ENCODE measurements at regions not wholly inside any gene's neighbourhood (a gene's known extent, or its start where the extent isn't known, plus 50 kb on each side); places are given as distances from the start of the nearest gene placed in this dataset.

GRCh38 chr16:86042996-86043725 lies 144.2 kb downstream of the IRF8 start:
- no peak for DNase-seq

- no peak for DNase-seq
Measured at GRCh38 chr16:86044241-86044671, 145.3 kb downstream of the IRF8 start.

GRCh38 chr16:86044881-86045590 lies 146.1 kb downstream of the IRF8 start:
- peak; percentile 42 for DNase-seq

DNA sequence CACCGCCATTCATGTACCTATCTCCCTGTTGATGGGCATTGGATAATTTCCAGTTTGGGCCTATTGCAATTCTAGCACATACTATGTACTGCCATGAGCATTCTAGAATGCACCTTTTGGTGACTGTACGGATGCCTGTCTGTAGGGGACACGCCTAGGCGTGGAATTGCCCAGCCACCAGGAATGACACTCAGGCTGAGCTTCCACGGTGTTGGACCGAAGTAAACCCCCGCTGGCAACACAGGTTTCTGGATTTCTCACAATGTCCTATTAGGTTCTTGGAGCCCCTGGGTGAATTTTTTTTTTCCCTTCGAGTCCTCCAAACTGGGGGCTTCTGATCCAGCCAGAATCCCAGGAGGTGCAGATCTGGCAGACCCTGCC lies 146.6 kb downstream of the IRF8 start:
- DNase-seq: no peak

DNA sequence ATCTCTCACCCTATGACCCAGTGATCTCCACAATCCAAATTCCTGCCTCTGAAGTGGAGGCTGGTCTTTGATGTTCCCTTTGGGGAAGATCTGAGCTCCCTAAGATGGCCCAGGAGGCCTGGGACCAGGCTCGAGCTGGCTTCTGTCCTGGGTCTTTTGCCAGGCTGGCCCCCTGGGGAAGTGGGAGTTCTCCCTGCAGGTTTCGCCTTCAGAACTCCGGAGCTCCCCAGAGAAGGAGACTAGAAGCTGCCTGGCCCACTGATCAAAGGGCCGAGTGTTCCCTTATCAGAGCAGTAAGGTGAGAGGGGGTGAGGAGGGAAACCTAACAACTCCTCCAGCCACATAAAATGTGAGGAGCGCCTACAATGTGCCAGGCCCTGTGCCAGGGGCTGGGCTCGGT lies 147.1 kb downstream of the IRF8 start:
- DNase-seq: no peak

DNA sequence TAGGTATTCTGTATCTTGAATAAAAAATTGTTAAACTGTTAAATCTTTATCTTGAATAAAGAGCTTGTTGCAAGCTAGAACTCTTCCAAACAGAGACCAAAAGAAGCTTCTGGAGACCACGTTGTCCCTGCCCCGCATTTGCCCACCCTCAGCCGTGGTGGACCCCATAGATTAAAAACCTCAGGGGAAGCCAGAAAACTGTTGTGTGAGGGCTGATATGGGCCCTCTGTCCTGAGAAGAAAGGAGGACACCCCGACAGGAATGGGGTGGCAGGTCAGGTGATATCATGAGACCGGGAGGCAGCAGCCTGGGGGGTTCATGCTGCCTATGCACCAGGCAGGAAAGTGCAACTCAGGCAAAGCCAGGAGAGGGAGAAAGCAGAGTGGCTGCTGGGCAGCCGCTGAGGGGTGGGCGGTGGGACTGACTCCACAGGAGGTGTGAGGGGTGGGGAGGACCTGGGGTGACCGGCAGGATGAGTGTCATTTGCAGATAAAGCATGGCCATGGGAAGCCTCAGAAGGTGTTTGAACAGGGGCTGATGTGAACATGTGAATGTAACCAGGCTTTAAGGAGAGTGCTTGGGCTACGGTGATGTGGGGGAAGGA lies 147.8 kb downstream of the IRF8 start:
- DNase-seq: no peak

GRCh38 chr16:86048221-86048620 lies 149.3 kb downstream of the IRF8 start:
- DNase-seq: no peak

- no peak for DNase-seq
Measured at GRCh38 chr16:86048882-86049585, 150.1 kb downstream of the IRF8 start.

DNA sequence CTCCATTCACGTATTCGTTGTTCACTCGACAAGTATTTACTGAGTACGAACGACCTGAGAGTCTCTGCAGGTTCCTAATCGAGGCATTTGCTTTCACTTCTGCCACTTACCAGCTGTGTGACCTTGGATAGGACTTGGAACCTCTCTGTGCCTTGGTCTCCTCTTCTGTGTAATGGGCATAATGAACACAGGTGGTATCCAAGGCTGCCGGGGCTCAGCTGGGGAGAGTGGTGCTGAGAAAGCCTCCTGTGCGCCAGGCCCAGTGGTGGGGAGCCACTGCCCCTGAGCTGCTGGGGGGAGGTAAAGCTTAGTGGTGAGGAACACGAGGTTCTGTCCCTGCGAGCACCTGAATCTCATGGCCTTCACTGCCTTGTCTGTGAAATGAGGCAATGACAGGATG lies 150.7 kb downstream of the IRF8 start:
- DNase-seq: no peak

GRCh38 chr16:86050111-86050510 lies 151.1 kb downstream of the IRF8 start:
- no peak for DNase-seq

- no peak for DNase-seq
Measured at GRCh38 chr16:86050591-86051367, 151.8 kb downstream of the IRF8 start.

DNA sequence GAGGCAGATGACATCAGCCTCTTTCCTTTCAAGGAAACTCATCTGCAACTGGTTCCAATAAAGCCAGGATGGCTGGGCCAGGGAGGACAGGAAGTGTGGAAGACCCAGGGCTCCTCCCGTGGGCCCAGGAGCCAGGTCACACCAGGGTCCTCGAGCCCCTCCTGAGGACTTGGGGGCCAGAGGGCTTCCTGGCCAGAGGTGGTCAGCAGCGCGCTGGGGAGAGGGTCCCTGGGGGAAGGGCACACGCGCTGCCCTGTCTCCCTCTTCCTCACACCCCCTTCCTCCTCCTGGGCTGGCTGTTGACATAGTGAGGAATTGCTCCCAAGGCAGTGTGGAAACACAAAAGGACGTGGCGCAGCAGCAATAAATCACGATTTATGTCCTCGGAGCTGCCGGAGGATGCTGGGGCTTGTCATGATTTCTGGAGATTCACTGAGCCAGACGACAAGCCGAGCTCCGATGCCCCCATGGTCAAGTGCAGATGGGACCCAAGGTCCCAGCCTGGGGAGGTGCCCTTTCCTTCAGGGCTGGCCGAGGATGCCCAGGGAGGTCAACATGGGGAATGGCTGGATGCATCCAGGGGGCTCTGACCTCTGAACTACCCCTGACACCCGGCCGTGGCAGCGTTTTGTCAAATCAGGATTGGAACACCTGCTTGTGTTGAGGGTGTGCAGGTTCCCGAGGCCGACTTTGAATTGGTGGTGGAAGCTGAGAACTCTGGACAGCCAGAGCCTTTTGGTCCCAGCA lies 152.6 kb downstream of the IRF8 start:
- no peak for DNase-seq

DNA sequence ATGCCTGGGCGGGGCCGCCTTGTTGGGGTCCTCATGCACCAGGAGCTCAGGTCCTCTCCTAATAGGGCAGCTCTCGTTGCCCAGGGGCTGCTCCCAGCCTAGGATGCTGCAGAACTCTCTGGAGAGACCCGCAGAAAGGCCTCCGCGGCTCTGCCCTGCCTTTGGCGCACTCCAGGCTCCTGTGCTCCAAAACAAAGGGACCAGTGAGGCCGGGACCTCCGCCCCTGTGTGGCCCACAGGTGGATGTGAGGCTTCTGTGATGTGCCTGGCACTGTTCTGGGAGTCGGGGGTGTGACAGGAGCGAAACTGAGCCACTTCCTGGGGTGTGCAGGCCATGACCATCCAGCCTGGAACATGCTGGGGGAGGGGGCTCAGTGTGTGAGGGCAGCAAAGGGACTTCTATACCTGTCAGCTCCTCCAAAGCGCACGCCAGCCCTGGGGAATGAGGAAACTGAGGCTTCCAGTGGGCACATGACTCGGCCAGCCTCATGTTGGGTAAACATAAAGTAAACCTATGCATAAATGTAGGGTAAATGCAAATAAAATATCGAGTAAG lies 153.2 kb downstream of the IRF8 start:
- no peak for DNase-seq

GRCh38 chr16:86052926-86053325 lies 154.0 kb downstream of the IRF8 start:
- no peak for DNase-seq

GRCh38 chr16:86059253-86060171 lies 160.6 kb downstream of the IRF8 start:
- DNase-seq: no peak

DNA sequence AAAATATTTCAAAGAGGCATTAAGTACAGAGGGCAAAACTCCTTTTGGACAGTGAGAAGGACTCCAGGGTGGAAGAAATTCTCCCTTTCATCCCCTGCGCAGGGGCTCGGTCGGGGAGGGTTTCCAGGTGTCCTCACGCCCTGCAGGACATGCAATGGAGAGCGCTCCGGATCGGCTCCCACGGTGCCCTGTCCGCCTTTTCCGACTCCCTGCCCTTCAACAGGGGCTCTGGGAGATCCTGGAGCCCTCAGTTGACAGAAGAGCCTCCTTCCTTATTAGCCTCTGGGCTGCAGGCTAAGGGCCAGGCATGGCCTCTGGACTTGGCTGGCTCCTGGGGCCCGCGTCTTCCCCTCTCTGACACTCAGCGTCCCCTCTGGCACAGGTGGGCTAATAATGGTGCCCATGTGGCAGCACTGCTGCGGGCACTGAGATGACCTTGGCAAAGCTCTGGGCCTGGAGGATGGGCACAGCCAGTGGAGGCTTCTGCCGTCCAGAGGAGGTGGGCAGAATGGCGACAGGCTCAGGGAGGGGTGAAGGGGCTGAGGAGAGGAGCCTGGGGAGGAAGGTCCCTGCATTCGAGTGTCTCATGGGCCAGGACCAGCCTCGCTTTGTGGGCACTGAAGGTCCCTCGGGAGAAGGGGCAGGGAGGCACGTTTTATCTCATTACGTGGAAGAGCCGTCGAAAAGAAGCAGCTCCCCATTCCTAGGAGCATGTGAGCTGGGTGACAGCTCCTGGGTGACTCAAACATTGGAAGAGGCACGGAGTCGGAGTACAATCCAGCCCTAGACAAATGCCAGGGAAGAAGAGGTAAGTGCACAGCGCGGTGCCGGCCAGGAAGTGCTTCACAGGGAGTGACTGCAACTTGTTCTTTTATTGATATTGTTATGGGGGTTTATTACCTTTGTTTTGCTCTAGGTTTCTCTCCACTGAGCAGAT lies 161.7 kb downstream of the IRF8 start:
- DNase-seq: no peak

DNA sequence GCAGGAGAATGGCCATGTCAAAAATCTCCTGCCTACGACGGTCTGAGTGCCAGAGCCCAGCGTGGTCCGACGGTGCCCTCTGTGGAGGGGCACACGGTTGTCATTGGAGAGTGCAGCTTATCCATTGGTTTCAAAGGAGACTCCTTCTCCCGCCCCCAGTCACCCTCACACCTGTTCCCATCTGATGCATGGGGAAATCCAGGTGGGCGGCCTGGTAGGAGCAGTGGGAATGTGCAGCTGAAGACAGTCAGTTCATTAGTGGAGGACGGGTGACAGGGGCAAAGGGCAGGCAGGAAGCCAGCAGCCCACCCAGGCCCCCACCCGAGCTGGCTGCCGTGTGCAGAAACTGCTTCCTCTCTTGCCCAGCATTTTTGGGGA lies 162.3 kb downstream of the IRF8 start:
- DNase-seq: no peak

DNA sequence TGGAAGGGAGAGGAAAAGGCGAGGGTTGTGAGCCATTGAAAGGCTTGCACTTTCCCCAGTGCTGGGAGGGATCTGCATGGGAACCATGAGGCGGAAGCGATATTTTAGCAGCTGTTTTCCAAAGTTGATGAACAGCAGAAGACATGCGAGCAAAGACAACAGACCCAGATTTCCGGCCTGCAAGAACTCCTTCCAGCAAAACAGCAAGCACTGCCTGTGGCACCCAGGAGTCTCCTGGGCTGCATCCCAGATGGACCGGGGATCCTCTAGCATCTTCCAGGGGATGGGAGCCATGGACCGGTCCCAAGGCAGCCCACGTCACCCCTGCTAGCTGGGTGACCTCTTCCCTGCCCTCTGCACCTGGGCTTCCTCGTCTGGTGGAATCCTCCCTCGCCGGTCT lies 162.8 kb downstream of the IRF8 start:
- DNase-seq: no peak

DNA sequence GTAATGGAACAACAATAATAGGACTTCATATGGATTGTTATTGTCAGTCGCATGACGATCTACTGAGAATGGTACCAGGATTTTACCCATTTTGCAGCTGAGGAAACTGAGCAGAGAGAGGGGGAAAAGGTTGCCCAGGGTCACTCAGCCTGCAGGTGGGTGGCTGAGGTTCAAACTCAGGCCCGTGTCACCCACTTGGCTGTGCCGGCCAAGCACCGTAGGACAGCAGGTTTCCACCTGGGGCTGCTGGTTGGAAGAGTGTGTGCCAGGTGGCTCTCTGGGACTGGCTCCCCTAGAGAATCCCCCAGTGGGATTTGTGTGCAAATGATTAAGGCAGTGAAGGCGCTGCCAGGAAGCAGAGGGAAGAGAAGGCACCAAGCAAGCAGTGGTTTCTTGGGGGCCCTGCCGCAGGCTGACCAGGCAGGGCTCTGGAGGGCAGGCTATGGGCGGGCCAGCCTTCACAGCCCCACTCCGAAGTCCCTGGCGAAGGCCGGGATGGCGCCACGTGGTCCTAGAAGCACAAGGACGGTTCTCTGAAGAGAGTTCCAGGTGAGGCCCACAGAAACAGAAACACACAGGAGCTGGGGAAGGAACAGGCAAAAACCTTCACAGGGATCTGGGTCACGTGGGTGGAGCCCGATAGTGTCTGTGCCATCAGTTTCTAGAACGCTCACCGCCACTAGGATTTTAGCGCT lies 163.5 kb downstream of the IRF8 start:
- DNase-seq: no peak
